ENCODE measurements at regions not wholly inside any gene's neighbourhood (a gene's known extent, or its start where the extent isn't known, plus 50 kb on each side); places are given as distances from the start of the nearest gene placed in this dataset.

GRCh38 chr10:62511656-62512055 is 137.5 kb downstream of the ZNF365 start:
- TF ChIP-seq CTCF (IDR thresholded peaks at IDR 0.05; ENCODE audit: control extremely low read depth, extremely low read depth) = no peak
- H3K36me3 ChIP-seq (ENCODE audit: control insufficient read depth in 4 of 4, insufficient read depth in 4 of 4, low read length in 4 of 4) = no peaks in the 10 kb centered on the region
- H3K4me3 ChIP-seq = no peak overlapping the region
- H3K27me3 ChIP-seq (ENCODE audit: control insufficient read depth in 3 of 3, insufficient read depth in 3 of 3, low read length in 2 of 3) = no peaks in the 10 kb centered on the region
- H3K4me1 ChIP-seq (ENCODE audit: control insufficient read depth in 5 of 5, insufficient read depth in 5 of 5, low read length in 5 of 5) = no peaks in the 10 kb centered on the region
- 62 to 89% methylated on average over 2 of the region's 2 CpGs for WGBS, 2 donors
- no peak overlapping the region for H3K27ac ChIP-seq (ENCODE audit: low read depth in 1 of 2, low read length in 1 of 2)
- H3K9me3 ChIP-seq (ENCODE audit: control insufficient read depth in 4 of 4, insufficient read depth in 3 of 4, low read length in 3 of 4) = no peaks in the 10 kb centered on the region
- H3K9ac ChIP-seq (ENCODE audit: insufficient read depth in 1 of 2, low read length in 2 of 2) = no peak overlapping the region
- ATAC-seq (ENCODE audit: insufficient read depth, low FRiP score) = no peak
- no peak for DNase-seq

GRCh38 chr10:62512732-62513475 is 138.7 kb downstream of the ZNF365 start:
- Histone ChIP-seq H3K36me3 (ENCODE audit: control insufficient read depth in 4 of 4, insufficient read depth in 4 of 4, low read length in 4 of 4) (no peaks in the 10 kb centered on the region), H3K9ac (ENCODE audit: insufficient read depth in 1 of 2, low read length in 2 of 2) (no peak overlapping the region), H3K4me1 (ENCODE audit: control insufficient read depth in 5 of 5, insufficient read depth in 5 of 5, low read length in 5 of 5) (peaks cover 0 to 2% (median 0%) of the 10 kb centered on the region in 5 donors), H3K27me3 (ENCODE audit: control insufficient read depth in 3 of 3, insufficient read depth in 3 of 3, low read length in 2 of 3) (no peaks in the 10 kb centered on the region), H3K4me3 (no peak overlapping the region), H3K9me3 (ENCODE audit: control insufficient read depth in 4 of 4, insufficient read depth in 3 of 4, low read length in 3 of 4) (no peaks in the 10 kb centered on the region), H3K27ac (ENCODE audit: low read depth in 1 of 2, low read length in 1 of 2) (no peak overlapping the region)
- 81 to 85% methylated on average over 5 of the region's 5 CpGs for WGBS, 2 donors
- ATAC-seq (ENCODE audit: insufficient read depth, low FRiP score) = no peak
- no peak for DNase-seq
- no peak for TF ChIP-seq CTCF (IDR thresholded peaks at IDR 0.05; ENCODE audit: control extremely low read depth, extremely low read depth)

GRCh38 chr10:62514079-62514693 is 140.0 kb downstream of the ZNF365 start:
- 69 to 86% methylated on average over 6 of the region's 6 CpGs for WGBS, 2 donors
- no peaks in the 10 kb centered on the region for H3K27me3 ChIP-seq (ENCODE audit: control insufficient read depth in 3 of 3, insufficient read depth in 3 of 3, low read length in 2 of 3)
- H3K9me3 ChIP-seq (ENCODE audit: control insufficient read depth in 4 of 4, insufficient read depth in 3 of 4, low read length in 3 of 4) = no peaks in the 10 kb centered on the region
- no peak overlapping the region for H3K27ac ChIP-seq (ENCODE audit: low read depth in 1 of 2, low read length in 1 of 2)
- H3K4me1 ChIP-seq (ENCODE audit: control insufficient read depth in 5 of 5, insufficient read depth in 5 of 5, low read length in 5 of 5) = peaks cover 0 to 2% (median 0%) of the 10 kb centered on the region in 5 donors
- H3K36me3 ChIP-seq (ENCODE audit: control insufficient read depth in 4 of 4, insufficient read depth in 4 of 4, low read length in 4 of 4) = no peaks in the 10 kb centered on the region
- no peak overlapping the region for H3K9ac ChIP-seq (ENCODE audit: insufficient read depth in 1 of 2, low read length in 2 of 2)
- no peak overlapping the region for H3K4me3 ChIP-seq
- no peak for TF ChIP-seq CTCF (IDR thresholded peaks at IDR 0.05; ENCODE audit: control extremely low read depth, extremely low read depth)
- no peak for DNase-seq
- no peak for ATAC-seq (ENCODE audit: insufficient read depth, low FRiP score)
